ENCODE measurements at regions not wholly inside any gene's neighbourhood (a gene's known extent, or its start where the extent isn't known, plus 50 kb on each side); places are given as distances from the start of the nearest gene placed in this dataset.

DNA sequence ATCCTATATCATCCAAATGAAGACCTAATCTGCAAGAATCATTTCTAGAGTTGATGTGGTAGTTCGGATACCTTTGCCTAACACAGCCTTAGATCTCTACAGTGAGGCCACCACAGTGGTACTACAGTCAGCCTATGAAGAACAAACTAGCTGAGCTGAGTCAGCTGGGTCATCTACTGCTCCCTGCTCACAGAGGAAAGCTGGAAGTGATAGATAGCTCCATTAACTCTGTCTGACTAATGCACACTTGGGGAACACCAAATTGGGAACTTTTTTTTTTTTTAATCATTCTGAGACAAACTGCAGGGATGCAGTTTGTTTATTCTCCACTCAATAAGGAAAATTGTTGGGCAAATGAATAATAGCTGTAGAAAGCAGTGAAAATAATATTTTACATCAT is 1160.6 kb downstream of the PCDH9 start:
- DNase-seq = no peak

GRCh38 chr13:66068683-66069082 is 1161.5 kb downstream of the PCDH9 start:
- DNase-seq = no peak

- no peak for DNase-seq
Measured at GRCh38 chr13:66048888-66049287, 1181.2 kb downstream of the PCDH9 start.

DNA sequence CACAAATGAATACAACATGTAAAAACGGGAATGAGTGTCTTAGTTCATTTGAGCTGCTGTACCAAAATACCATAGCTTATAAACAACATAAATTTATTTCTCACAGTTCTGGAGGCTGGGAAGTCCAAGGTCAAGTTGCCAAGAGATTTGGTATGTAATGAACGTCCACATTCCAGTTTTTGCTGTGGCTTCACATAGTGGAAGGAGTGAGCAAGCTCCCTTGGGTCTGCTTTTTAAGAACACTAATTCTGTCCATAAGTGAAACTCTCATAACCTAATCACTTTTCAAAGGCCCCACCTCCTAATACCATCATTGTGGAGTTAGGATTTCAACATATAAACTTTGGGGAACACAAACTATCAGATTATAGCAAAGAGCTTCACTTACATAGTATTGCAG is 1189.6 kb downstream of the PCDH9 start:
- DNase-seq = no peak

- DNase-seq = no peak
Measured at GRCh38 chr13:66037096-66037495, 1193.0 kb downstream of the PCDH9 start.

GRCh38 chr13:66036636-66037035 is 1193.5 kb downstream of the PCDH9 start:
- DNase-seq = no peak

DNA sequence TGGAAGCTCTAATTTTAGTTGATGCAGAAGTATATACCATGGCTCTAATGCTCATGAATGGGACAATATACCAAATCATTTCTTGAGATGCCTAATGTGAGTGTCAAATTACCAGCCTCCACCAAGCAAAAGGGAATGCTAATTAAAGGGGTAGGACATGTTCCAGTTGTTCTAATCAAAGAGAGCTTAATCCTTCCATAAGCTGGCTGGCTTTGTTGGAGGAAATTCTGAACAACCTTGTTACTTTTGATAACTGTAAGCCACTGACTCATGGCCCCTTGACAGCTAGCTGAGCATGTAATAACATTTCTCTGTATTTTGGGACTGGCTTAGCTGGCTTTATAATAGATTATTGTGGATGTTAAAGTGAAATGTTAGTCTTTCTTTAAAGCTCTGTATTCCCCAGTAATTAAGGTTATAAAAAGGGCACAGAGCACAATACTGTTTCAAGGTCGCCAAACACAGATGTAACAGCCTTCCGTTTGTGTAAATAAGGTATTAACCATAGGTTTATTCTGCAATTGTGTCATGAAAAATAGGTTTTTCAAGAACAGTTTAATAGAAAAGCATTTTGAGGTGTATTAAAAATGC is 1194.0 kb downstream of the PCDH9 start:
- DNase-seq = no peak

GRCh38 chr13:66033924-66034323 is 1196.2 kb downstream of the PCDH9 start:
- DNase-seq = no peak

- no peak for DNase-seq
Measured at GRCh38 chr13:66021846-66022245, 1208.3 kb downstream of the PCDH9 start.

DNA sequence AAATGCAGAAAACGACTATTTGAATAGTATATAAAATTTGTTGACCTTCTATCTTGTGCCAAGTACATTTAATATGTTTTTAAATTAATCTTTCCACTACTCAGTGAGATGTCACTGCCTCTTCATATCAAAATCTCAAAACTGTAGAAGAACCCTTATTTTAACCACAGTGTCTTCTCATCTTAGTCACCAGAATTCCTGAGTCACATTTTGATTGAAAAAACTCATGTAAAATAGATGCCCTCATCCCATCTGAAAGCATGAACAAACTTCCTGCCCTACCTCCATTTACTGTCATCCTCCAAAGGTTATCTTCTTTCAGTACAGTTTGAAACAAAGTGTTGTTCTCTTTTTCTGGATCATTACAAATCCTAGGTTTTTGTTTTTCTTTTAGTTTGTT is 1215.4 kb downstream of the PCDH9 start:
- DNase-seq = no peak

- DNase-seq = no peak
Measured at GRCh38 chr13:66009241-66009640, 1220.9 kb downstream of the PCDH9 start.

DNA sequence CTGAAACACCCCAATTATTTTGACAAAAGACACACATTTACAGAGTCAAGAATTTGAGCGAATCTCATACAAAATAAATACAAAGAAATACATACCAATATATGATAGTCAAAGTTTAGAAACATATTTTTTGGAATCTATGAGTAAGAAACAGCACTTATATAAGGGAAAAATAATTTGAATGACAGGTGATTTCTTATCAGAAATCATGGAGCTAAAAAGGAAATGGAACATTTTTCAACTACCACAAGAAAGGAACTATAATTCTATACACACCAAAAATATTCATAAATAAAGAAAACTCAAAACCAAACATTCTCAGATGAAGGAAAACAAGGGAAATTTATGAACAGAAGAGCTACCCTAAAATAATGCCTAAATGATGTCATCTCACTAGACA is 1226.6 kb downstream of the PCDH9 start:
- no peak for DNase-seq

DNA sequence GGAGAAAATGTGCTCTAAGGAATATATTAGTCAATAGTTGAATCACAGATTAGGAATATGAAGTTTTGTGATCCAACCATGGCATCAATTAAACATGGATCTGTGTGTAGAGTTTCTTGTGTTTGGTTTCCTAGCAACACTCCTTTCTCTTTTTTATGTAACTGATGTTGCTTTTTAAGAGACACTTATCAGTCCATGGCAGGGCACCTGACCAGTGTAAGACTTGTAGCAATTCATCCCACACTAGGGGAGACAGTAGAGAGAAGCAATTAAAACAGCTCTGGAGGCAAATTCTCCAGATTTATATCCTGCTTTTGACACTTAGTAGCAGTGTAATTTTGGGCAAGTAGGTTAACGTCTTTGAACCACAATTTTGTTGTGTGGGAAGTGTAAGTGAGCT is 1229.0 kb downstream of the PCDH9 start:
- DNase-seq = no peak

DNA sequence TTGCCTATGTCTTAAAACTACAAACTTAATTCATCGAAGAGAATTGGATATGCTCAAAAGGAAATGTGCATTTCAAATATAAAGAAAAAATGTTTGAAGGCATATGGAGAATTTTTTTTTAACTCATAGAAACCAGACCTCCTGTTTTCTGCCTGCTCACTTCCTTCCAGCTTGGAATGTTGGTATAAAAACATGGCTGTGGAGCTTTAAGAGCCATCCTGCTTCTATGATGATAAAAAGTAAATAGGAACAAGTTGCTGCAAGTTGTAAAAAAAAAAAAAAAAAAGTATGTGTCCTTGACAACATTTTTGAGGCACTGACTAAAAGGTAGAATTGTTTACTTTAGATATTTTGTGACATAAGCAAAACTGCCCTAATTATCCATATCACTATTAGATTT is 1230.7 kb downstream of the PCDH9 start:
- no peak for DNase-seq

DNA sequence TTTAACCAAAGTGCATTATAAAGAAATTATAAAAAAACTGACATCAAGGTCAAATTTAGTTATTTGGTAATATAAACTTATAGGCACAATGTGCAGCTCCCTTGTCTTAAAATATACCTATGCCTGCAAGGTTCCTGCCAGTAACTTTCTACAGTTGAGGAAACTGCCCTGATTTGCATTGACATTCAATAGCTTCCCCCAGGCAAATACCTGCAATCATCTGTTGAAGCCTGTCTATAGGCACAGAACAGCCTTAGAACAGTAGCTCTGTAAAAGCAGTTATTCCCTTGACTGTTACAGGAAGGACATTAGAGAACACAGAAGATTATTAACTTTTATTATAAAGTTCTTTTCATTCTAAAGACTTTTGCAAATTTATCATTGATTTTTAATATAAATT is 1239.5 kb downstream of the PCDH9 start:
- DNase-seq = no peak

DNA sequence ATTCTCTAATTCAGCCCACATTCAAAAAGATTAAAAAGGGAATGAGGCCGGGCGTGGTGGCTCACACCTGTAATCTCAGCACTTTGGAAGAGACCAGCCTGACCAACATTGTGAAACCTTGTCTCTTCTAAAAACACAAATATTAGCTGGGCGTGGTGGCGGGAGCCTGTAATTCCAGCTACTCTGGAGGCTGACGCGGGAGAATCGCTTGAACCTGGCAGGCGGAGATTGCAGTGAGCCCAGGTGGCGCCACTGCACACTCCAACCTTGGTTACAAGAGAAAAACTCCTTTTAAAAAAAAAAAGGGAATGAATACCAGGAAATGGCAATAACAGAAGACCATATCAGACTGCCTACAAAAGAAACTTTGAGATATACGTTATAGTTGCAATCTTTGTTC is 1244.5 kb downstream of the PCDH9 start:
- no peak for DNase-seq

- DNase-seq = no peak
Measured at GRCh38 chr13:65977525-65977924, 1252.6 kb downstream of the PCDH9 start.

DNA sequence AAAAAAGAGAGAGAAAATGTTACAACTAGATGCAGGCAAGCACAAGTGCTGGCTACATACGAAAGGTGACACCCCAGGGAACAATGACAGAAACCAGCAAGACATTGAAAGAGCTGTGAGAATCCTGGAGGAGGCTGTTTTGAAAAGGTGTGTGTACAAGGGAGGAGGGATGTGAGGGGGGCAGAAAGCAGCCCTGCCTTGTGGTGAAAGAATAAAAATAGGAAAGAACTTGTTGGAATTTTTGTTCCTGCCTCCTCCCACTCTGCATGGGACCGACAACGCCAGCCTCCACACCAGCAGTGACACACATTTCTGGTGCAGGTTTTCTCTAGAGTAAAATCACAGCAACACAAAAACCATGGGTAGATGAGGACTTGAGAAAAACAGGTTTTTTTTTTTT is 1258.6 kb downstream of the PCDH9 start:
- DNase-seq = peak; percentile 9

DNA sequence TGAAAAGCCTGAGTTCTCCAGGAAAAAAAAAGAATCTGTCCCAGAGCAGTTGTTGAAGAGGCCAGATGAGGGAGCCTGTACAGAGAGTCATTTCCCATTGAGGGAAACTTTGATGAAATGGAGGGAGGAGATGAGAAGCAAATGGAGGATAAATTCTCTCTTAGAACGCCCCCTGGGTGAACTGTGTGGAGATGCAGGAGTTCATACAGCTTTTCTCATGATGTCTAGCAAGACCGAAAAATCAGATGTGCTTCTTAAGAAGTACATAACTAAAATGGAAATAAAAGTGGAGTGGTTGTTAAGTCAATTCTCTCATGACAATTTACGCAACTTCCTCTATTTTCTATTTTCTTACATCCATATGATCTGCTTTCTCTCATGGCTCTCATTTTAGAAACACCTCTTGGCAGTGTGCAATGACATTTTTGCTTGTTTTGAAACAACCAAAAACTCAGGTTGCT is 1263.1 kb downstream of the PCDH9 start:
- DNase-seq = no peak

- no peak for DNase-seq
Measured at GRCh38 chr13:65965501-65965900, 1264.6 kb downstream of the PCDH9 start.

GRCh38 chr13:65964672-65965071 is 1265.5 kb downstream of the PCDH9 start:
- no peak for DNase-seq

DNA sequence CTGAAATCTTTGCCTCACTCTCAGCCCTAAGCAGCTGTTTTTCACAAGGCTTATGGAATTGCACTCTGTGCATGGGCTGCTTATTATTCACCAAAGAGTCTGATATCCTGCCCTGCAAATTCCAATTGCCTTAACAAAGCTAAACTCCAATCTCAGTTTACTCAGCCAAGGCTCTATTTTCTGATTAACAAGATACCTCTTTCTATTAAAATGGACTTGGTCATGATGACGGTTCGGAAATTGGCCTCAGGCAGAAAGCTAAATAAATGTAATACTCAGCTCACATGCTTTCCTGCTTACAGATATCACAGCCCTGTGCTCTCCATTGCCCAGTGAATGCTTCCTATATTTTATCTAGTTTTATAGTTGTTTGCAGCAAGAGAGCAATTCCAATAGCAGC is 1270.8 kb downstream of the PCDH9 start:
- DNase-seq = no peak

GRCh38 chr13:65946387-65946786 is 1283.7 kb downstream of the PCDH9 start:
- DNase-seq = no peak

- no peak for DNase-seq
Measured at GRCh38 chr13:65943708-65944107, 1286.4 kb downstream of the PCDH9 start.

DNA sequence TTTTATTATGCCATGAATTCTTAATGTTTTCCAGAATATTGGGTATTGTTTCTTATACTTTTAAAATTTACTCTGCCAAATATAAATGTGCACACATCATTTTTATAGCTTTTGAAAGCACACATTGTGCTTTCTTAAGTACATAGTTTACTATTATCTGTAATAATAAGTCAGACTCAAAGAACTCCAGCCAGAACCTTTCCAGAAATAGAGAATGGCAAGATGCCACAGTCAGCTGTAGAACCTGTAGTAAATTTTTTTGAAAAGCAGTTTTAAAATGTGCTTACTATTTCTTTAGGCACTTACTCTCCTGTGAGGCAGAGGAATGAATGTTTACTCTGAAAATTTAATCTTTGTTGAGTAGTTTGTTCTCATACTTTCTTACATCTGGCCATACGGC is 1287.1 kb downstream of the PCDH9 start:
- DNase-seq = no peak

Data from right kidney (tissue), 1 donor.